ENCODE measurements at regions not wholly inside any gene's neighbourhood (a gene's known extent, or its start where the extent isn't known, plus 50 kb on each side); places are given as distances from the start of the nearest gene placed in this dataset.

GRCh38 chr10:58101682-58102081, 166.0 kb downstream of the IPMK start:
- ATAC-seq (no peak), DNase-seq (no peak)
- peaks cover 0 to 2% (median 0%) of the 10 kb centered on the region in 3 donors for H3K27me3 ChIP-seq (ENCODE audit: insufficient read depth in 3 of 3, low read length in 2 of 3)
- H3K9me3 ChIP-seq, result no peaks in the 10 kb centered on the region
- no peak overlapping the region for H3K4me3 ChIP-seq
- TF ChIP-seq, protein P1, sequence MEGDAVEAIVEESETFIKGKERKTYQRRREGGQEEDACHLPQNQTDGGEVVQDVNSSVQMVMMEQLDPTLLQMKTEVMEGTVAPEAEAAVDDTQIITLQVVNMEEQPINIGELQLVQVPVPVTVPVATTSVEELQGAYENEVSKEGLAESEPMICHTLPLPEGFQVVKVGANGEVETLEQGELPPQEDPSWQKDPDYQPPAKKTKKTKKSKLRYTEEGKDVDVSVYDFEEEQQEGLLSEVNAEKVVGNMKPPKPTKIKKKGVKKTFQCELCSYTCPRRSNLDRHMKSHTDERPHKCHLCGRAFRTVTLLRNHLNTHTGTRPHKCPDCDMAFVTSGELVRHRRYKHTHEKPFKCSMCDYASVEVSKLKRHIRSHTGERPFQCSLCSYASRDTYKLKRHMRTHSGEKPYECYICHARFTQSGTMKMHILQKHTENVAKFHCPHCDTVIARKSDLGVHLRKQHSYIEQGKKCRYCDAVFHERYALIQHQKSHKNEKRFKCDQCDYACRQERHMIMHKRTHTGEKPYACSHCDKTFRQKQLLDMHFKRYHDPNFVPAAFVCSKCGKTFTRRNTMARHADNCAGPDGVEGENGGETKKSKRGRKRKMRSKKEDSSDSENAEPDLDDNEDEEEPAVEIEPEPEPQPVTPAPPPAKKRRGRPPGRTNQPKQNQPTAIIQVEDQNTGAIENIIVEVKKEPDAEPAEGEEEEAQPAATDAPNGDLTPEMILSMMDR (IDR thresholded peaks at IDR 0.05), result no peak
- no peaks in the 10 kb centered on the region for H3K36me3 ChIP-seq (ENCODE audit: insufficient read depth in 1 of 2, low read depth in 1 of 2)
- WGBS, 3 donors, result 78 to 84% (median 79%) methylated on average over 1 of the region's 1 CpG
- intact Hi-C loops (cut with DNase I), result no loop called here
- no peak overlapping the region for H3K27ac ChIP-seq
- no peaks in the 10 kb centered on the region for H3K4me1 ChIP-seq

- no peaks in the 10 kb centered on the region for H3K4me1 ChIP-seq
- TF ChIP-seq, protein P1 (IDR thresholded peaks at IDR 0.05), result no peak
- H3K9me3 ChIP-seq, result no peaks in the 10 kb centered on the region
- 62 to 67% (median 64%) methylated on average over 8 of the region's 8 CpGs for WGBS, 3 donors
- no peaks in the 10 kb centered on the region for H3K36me3 ChIP-seq (ENCODE audit: insufficient read depth in 1 of 2, low read depth in 1 of 2)
- ATAC-seq, result no peak
- intact Hi-C loops (cut with DNase I), result no loop called here
- H3K27me3 ChIP-seq (ENCODE audit: insufficient read depth in 3 of 3, low read length in 2 of 3), result no peaks in the 10 kb centered on the region
- no peak for DNase-seq
- no peak overlapping the region for H3K4me3 ChIP-seq
- no peak overlapping the region for H3K27ac ChIP-seq
Measured at GRCh38 chr10:58094985-58095718, 172.5 kb downstream of the IPMK start.

- Histone ChIP-seq H3K4me1 (no peaks in the 10 kb centered on the region), H3K9me3 (no peaks in the 10 kb centered on the region), H3K27ac (no peak overlapping the region), H3K4me3 (no peak overlapping the region), H3K27me3 (ENCODE audit: insufficient read depth in 3 of 3, low read length in 2 of 3) (peaks cover 0 to 2% (median 0%) of the 10 kb centered on the region in 3 donors), H3K36me3 (ENCODE audit: insufficient read depth in 1 of 2, low read depth in 1 of 2) (no peaks in the 10 kb centered on the region)
- WGBS, 3 donors, result 80 to 86% (median 81%) methylated on average over 3 of the region's 3 CpGs
- DNase-seq (no peak), ATAC-seq (no peak)
- intact Hi-C loops (cut with DNase I), result no loop called here
- TF ChIP-seq, protein P1 (IDR thresholded peaks at IDR 0.05), result no peak
Measured at GRCh38 chr10:58091886-58092285, 175.8 kb downstream of the IPMK start.

DNA sequence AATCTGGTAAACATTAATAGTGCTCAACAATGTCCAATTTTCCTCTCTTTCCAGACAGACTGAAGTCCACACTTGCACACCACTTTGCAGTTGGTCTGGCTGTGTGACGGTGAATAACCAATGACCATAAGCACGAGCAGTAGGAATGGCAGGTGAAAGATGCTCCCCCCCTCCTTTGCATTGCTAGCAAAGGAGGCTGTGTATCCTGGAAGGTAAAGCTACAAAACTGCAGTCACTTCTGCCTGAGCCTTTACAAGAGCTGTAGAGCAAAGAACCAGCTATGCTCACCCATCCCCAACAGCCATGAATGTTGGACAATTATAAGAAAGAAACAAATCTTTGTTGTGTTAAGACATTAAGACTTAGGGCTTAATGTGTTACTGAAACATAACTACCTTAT, 178.0 kb downstream of the IPMK start:
- TF ChIP-seq, protein P1 (IDR thresholded peaks at IDR 0.05), result no peak
- H3K4me1 ChIP-seq, result no peaks in the 10 kb centered on the region
- peaks cover 0 to 2% (median 0%) of the 10 kb centered on the region in 3 donors for H3K27me3 ChIP-seq (ENCODE audit: insufficient read depth in 3 of 3, low read length in 2 of 3)
- intact Hi-C loops (cut with DNase I), result no loop called here
- H3K27ac ChIP-seq, result no peak overlapping the region
- ATAC-seq (no peak), DNase-seq (no peak)
- no peaks in the 10 kb centered on the region for H3K9me3 ChIP-seq
- WGBS, 3 donors, result 46 to 64% (median 48%) methylated on average over 2 of the region's 2 CpGs
- no peaks in the 10 kb centered on the region for H3K36me3 ChIP-seq (ENCODE audit: insufficient read depth in 1 of 2, low read depth in 1 of 2)
- no peak overlapping the region for H3K4me3 ChIP-seq

DNA sequence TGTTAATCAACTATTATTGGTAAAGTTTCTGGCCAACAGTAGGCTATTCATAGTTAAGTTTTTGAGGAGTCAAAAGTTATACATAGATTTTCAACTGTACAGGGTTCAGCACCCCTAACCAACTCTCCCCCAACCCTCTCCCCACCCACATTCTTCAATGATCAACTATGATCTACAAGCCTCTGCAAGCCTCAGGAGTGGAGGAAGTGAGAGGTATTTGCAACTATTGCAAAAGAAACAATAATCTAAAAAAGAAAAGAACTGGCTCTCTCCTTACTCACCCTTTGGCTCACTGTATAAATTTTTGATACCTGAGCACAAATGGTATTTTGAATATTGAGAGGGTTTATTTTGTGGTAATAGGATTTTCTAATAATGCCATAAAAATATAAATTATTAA, 179.8 kb downstream of the IPMK start:
- no peaks in the 10 kb centered on the region for H3K36me3 ChIP-seq (ENCODE audit: insufficient read depth in 1 of 2, low read depth in 1 of 2)
- intact Hi-C loops (cut with DNase I), result no loop called here
- DNase-seq (no peak), ATAC-seq (no peak)
- H3K27ac ChIP-seq, result no peak overlapping the region
- TF ChIP-seq, protein P1 (IDR thresholded peaks at IDR 0.05), result no peak
- no peaks in the 10 kb centered on the region for H3K4me1 ChIP-seq
- no peaks in the 10 kb centered on the region for H3K9me3 ChIP-seq
- peaks cover 0 to 2% (median 0%) of the 10 kb centered on the region in 3 donors for H3K27me3 ChIP-seq (ENCODE audit: insufficient read depth in 3 of 3, low read length in 2 of 3)
- H3K4me3 ChIP-seq, result no peak overlapping the region
